ENCODE measurements at regions not wholly inside any gene's neighbourhood (a gene's known extent, or its start where the extent isn't known, plus 50 kb on each side); places are given as distances from the start of the nearest gene placed in this dataset.

- DNase-seq, result no peak
Measured at GRCh38 chr7:41826641-41827040, 123.8 kb upstream of the INHBA start.

- no peak for DNase-seq
Measured at GRCh38 chr7:41825927-41826480, 123.1 kb upstream of the INHBA start.

GRCh38 chr7:41824284-41824683, 121.4 kb upstream of the INHBA start:
- no peak for DNase-seq

GRCh38 chr7:41822259-41822817, 119.4 kb upstream of the INHBA start:
- no peak for DNase-seq

- no peak for DNase-seq
Measured at GRCh38 chr7:41821521-41822213, 118.8 kb upstream of the INHBA start.

- DNase-seq, result no peak
Measured at GRCh38 chr7:41820111-41820671, 117.3 kb upstream of the INHBA start.

- no peak for DNase-seq
Measured at GRCh38 chr7:41819645-41820044, 116.8 kb upstream of the INHBA start.

- no peak for DNase-seq
Measured at GRCh38 chr7:41818765-41819398, 116.0 kb upstream of the INHBA start.

- DNase-seq, result no peak
Measured at GRCh38 chr7:41817386-41817785, 114.5 kb upstream of the INHBA start.

- no peak for DNase-seq
Measured at GRCh38 chr7:41816111-41816510, 113.2 kb upstream of the INHBA start.

GRCh38 chr7:41814888-41815287, 112.0 kb upstream of the INHBA start:
- no peak for DNase-seq

GRCh38 chr7:41813286-41813685, 110.4 kb upstream of the INHBA start:
- DNase-seq, result no peak

GRCh38 chr7:41811941-41812340, 109.1 kb upstream of the INHBA start:
- no peak for DNase-seq

- no peak for DNase-seq
Measured at GRCh38 chr7:41809940-41810576, 107.2 kb upstream of the INHBA start.

GRCh38 chr7:41809529-41809939, 106.6 kb upstream of the INHBA start:
- DNase-seq, result no peak

- DNase-seq, result no peak
Measured at GRCh38 chr7:41809116-41809515, 106.2 kb upstream of the INHBA start.

- no peak for DNase-seq
Measured at GRCh38 chr7:41808541-41808940, 105.7 kb upstream of the INHBA start.

GRCh38 chr7:41803569-41803968, 100.7 kb upstream of the INHBA start:
- DNase-seq, result no peak

- no peak for DNase-seq
Measured at GRCh38 chr7:41796331-41796730, 93.4 kb upstream of the INHBA start.

- DNase-seq, result no peak
Measured at GRCh38 chr7:41795276-41795833, 92.5 kb upstream of the INHBA start.

GRCh38 chr7:41793556-41793955, 90.7 kb upstream of the INHBA start:
- no peak for DNase-seq

GRCh38 chr7:41792120-41792519, 89.2 kb upstream of the INHBA start:
- no peak for DNase-seq

GRCh38 chr7:41788556-41788955, 85.7 kb upstream of the INHBA start:
- no peak for DNase-seq

Measured in effector CD4-positive, alpha-beta T cell (primary cell).